SK-N-MC (cell line): ENCODE measurements at regions not wholly inside any gene's neighbourhood (a gene's known extent, or its start where the extent isn't known, plus 50 kb on each side); places are given as distances from the start of the nearest gene placed in this dataset.
"Not testable (repeated sequence)": the region's sequence is repeated elsewhere in the genome, so short reads cannot be mapped to it uniquely, and the experiment has no call there.

Experiments
- DNase-seq: peaks from one replicate; pipeline ENCODE4 v3.0.0-alpha.2; 2011; ENCODE audit warnings: low read depth, low spot score
- H3K27ac ChIP-seq: fragments of 200-600 bp; sonication (generic); 2 replicates; pipeline ENCODE4 v1.5.1; 2016; ENCODE audit warnings: mixed run types
- H3K36me3 ChIP-seq: fragments of 200-600 bp; sonication (generic); 2 replicates; pipeline ENCODE4 v1.6.1; 2017; ENCODE audit warnings: antibody characterized with exemption, low read length, mixed read lengths; ENCODE audit not compliant: insufficient read depth
- H3K4me3 ChIP-seq: fragments of 200-600 bp; sonication (generic); 2 replicates; pipeline ENCODE4 v1.5.1; 2016
- H3K9ac ChIP-seq: fragments of 200-600 bp; sonication (generic); 2 replicates; pipeline ENCODE4 v1.8.0; 2017; ENCODE audit warnings: mixed run types, mixed read lengths; ENCODE audit not compliant: insufficient read length
- H3K9me3 ChIP-seq: fragments of 200-600 bp; sonication (generic); 2 replicates; pipeline ENCODE4 v1.6.1; 2017; ENCODE audit warnings: low read depth, mild to moderate bottlenecking, antibody characterized with exemption, low read length, moderate library complexity, mixed read lengths
- EZH2 ChIP-seq: fragments of 200-600 bp; sonication (generic); IDR thresholded peaks from one replicate; pipeline ENCODE4 v1.6.1; 2017; ENCODE audit warnings: antibody characterized with exemption
- FOXP2 ChIP-seq: optimal IDR thresholded peaks from 2 replicates; pipeline ENCODE3; 2011; ENCODE audit warnings: mild to moderate bottlenecking, moderate library complexity; ENCODE audit not compliant: insufficient read depth; ENCODE audit errors: extremely low read length, control extremely low read depth
- POLR2AphosphoS5 ChIP-seq: IDR thresholded peaks from 2 replicates; pipeline ENCODE4 v1.6.1; 2012; ENCODE audit warnings: mild to moderate bottlenecking, low read depth, low read length, borderline replicate concordance

GRCh38 chr7:115223959-115224358, 302.1 kb downstream of the MDFIC start:
- no peaks in the 10 kb centered on the region for H3K36me3 ChIP-seq
- H3K9ac ChIP-seq: no peak overlapping the region
- H3K27ac ChIP-seq: no peak overlapping the region
- no peak for DNase-seq
- H3K9me3 ChIP-seq: no peaks in the 10 kb centered on the region
- TF ChIP-seq FOXP2: no peak
- no peak for TF ChIP-seq EZH2
- no peak for TF ChIP-seq POLR2AphosphoS5
- no peak overlapping the region for H3K4me3 ChIP-seq

GRCh38 chr7:115221456-115221855, 299.6 kb downstream of the MDFIC start:
- no peaks in the 10 kb centered on the region for H3K36me3 ChIP-seq
- 0 out of 2 replicates have a peak overlapping the region, but pooled peaks have one; percentile 47 for H3K27ac ChIP-seq
- TF ChIP-seq FOXP2 (no peak), EZH2 (no peak), POLR2AphosphoS5 (no peak)
- H3K4me3 ChIP-seq: no peak overlapping the region
- no peaks in the 10 kb centered on the region for H3K9me3 ChIP-seq
- no peak for DNase-seq
- H3K9ac ChIP-seq: peak overlapping the region; percentile 6

DNA sequence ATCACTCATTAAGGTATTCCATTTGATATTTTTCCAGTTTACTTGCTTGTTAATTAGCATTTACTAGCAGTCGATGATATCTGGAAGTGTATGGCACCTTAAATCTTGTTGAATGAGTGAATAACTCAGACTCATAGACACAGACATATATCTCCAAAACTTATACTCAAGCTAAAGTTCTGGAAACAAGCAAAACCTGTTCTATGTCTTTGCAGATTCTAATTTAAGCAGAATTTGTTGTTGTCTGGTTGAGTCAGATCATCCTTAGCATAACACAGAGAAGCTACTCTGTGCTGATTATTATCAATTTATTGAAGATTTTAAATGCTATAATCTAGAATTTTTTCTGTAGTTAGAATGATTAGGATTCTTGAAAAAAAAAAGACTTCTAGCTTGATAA, 296.2 kb downstream of the MDFIC start:
- H3K4me3 ChIP-seq: no peak overlapping the region
- no peak for DNase-seq
- TF ChIP-seq POLR2AphosphoS5 (no peak), EZH2 (no peak), FOXP2 (no peak)
- H3K9ac ChIP-seq: no peak overlapping the region
- H3K36me3 ChIP-seq: no peaks in the 10 kb centered on the region
- no peaks in the 10 kb centered on the region for H3K9me3 ChIP-seq
- H3K27ac ChIP-seq: no peak overlapping the region

GRCh38 chr7:115217373-115217772, 295.5 kb downstream of the MDFIC start:
- DNase-seq: no peak
- no peaks in the 10 kb centered on the region for H3K36me3 ChIP-seq
- TF ChIP-seq EZH2 (no peak), FOXP2 (no peak), POLR2AphosphoS5 (no peak)
- H3K9ac ChIP-seq: no peak overlapping the region
- H3K9me3 ChIP-seq: no peaks in the 10 kb centered on the region
- no peak overlapping the region for H3K27ac ChIP-seq
- H3K4me3 ChIP-seq: no peak overlapping the region

- no peak for DNase-seq
- H3K9ac ChIP-seq: no peak overlapping the region
- no peaks in the 10 kb centered on the region for H3K36me3 ChIP-seq
- H3K27ac ChIP-seq: no peak overlapping the region
- TF ChIP-seq FOXP2: no peak
- TF ChIP-seq POLR2AphosphoS5: no peak
- no peak for TF ChIP-seq EZH2
- no peak overlapping the region for H3K4me3 ChIP-seq
- no peaks in the 10 kb centered on the region for H3K9me3 ChIP-seq
These were observed 294.8 kb downstream of the MDFIC start for GRCh38 chr7:115216652-115217051.

DNA sequence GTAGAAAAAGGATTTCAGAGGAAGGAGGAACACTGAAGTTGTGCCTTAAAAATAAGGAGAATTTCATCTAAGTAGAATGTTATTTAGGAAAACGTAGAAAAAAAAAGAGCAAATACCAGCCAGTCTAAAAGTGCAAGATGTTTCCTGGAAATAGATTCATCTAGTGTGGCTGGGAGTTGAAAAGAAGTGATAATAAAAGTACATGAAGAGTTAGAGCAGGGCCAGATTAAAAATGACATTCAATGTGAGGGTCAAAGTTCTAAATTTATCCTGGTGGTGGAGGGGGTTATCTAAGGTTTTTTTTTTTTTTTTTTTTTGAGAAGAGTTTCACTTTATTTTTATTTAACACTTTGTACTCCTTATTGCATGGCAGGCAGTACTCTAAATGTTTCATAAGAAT, 289.3 kb downstream of the MDFIC start:
- DNase-seq: no peak
- Histone ChIP-seq H3K9ac (no peak overlapping the region), H3K9me3 (no peaks in the 10 kb centered on the region), H3K4me3 (no peak overlapping the region), H3K36me3 (no peaks in the 10 kb centered on the region), H3K27ac (no peak overlapping the region)
- no peak for TF ChIP-seq FOXP2

GRCh38 chr7:115210552-115210951, 288.7 kb downstream of the MDFIC start:
- Histone ChIP-seq H3K27ac (no peak overlapping the region), H3K9ac (no peak overlapping the region), H3K36me3 (no peaks in the 10 kb centered on the region), H3K9me3 (no peaks in the 10 kb centered on the region), H3K4me3 (no peak overlapping the region)
- no peak for TF ChIP-seq POLR2AphosphoS5
- no peak for TF ChIP-seq FOXP2
- no peak for TF ChIP-seq EZH2
- no peak for DNase-seq

DNA sequence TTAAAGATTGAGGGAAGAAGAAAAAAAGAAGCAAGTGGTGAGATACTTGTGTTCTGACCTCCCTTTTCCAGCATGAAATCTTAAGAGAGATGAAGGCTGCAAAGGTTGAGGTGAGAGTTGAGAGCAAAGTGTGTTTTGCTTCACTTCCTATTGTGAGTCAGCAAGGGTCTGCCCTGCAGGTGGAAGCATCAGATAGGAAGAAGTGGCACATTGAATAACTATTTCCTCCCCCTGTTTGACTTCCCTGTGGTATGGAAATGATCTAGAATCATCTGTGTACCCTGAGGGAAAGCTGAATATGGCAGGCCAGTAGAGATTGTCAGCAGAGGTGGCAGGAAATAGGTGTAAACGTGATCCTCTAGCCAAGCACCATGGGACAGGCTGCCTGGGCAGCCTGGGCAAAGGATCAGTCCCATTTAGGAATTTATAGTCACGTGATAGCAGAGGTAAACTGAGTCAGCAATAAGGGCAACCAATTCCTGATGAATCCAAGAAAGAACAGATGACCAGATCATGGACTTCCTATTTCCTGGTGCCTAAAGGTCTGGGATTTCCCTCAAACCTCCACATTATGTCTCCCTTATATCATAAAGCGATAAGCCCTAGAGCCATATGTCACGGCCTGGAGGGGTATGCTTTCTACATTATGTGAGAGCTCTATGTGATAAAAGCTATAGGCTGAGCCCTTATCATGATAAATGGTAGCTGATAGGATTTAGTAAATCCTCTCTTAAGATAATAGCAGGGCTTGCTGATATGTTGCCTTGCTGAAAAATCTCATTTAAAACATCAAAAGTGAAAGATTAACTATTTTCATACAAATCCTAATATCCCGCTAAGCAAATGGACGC, 287.0 kb downstream of the MDFIC start:
- no peak overlapping the region for H3K27ac ChIP-seq
- H3K9me3 ChIP-seq: no peaks in the 10 kb centered on the region
- no peak for TF ChIP-seq POLR2AphosphoS5
- no peak for TF ChIP-seq FOXP2
- TF ChIP-seq EZH2: no peak
- H3K36me3 ChIP-seq: no peaks in the 10 kb centered on the region
- H3K9ac ChIP-seq: no peak overlapping the region
- no peak overlapping the region for H3K4me3 ChIP-seq
- no peak for DNase-seq

GRCh38 chr7:115206374-115206773, 284.5 kb downstream of the MDFIC start:
- H3K9me3 ChIP-seq, H3K9ac ChIP-seq, H3K27ac ChIP-seq, DNase-seq, H3K36me3 ChIP-seq, H3K4me3 ChIP-seq: not testable (repeated sequence)
